Adrenal gland (tissue), 9 donors: ENCODE measurements at regions not wholly inside any gene's neighbourhood (a gene's known extent, or its start where the extent isn't known, plus 50 kb on each side); places are given as distances from the start of the nearest gene placed in this dataset.

ENCODE experiments used
- DNase-seq, 7 donors: peaks; one replicate each; pipeline ENCODE4 v3.0.0-alpha.2; 2019 to 2020
- H3K27ac ChIP-seq, 5 donors: fragments of 200-600 bp; sonication (generic) in 4 of 5; 1 replicate in 3 of 5; 2 replicates in 2 of 5; pipeline versions ENCODE4 v1.5.1 to v1.8.0; 2016 to 2020; ENCODE audit warnings: mild to moderate bottlenecking in 1 of 5
- H3K27me3 ChIP-seq: fragments of 200-600 bp; 2 replicates; pipeline ENCODE4 v1.8.0; 2021
- H3K36me3 ChIP-seq, 2 donors: fragments of 200-600 bp; replicated peaks in 1 of 2; 1 replicate in 1 of 2; 2 replicates in 1 of 2; pipeline versions ENCODE4 v1.5.1 to v1.8.0; 2018 to 2022
- H3K4me1 ChIP-seq, 2 donors: fragments of 200-600 bp; replicated peaks in 1 of 2; 1 replicate in 1 of 2; 2 replicates in 1 of 2; pipeline versions ENCODE4 v1.5.1 to v1.8.0; 2018 to 2021
- H3K4me3 ChIP-seq, 4 donors: fragments of 200-600 bp; sonication (generic) in 3 of 4; one replicate each; pipeline ENCODE4 v1.5.1; 2016 to 2018
- H3K9me3 ChIP-seq, 3 donors: fragments of 200-600 bp; sonication (generic) in 1 of 3; replicated peaks in 1 of 3; 1 replicate in 2 of 3; 2 replicates in 1 of 3; pipeline versions ENCODE4 v1.5.1 to v1.8.0; 2016 to 2021
- CTCF ChIP-seq, 6 experiments: fragments of 450-650 bp in 4 of 6; fragments of 200-600 bp in 2 of 6; sonication (generic) in 1 of 6; IDR thresholded peaks; 1 replicate in 5 of 6; 2 replicates in 1 of 6; pipeline versions ENCODE4 v1.5.1 to v1.8.0; 2016 to 2021; ENCODE audit warnings: antibody characterized with exemption in 6 of 6, mild to moderate bottlenecking in 2 of 6, moderate library complexity in 1 of 6
- POLR2A ChIP-seq, 2 donors: fragments of 450-650 bp; IDR thresholded peaks; one replicate each; pipeline ENCODE4 v1.6.1; 2017; ENCODE audit warnings: antibody characterized with exemption in 2 of 2, mild to moderate bottlenecking in 2 of 2, moderate library complexity in 1 of 2
- WGBS, 4 donors: extraction: QIAGEN DNeasy Blood & Tissue Kit in 2 of 4; methylation state at CpG; one replicate each; pipeline versions ENCODE4 v1.1.5 to v1.1.7; 2013 to 2017; 5-methylcytosine and 5-hydroxymethylcytosine counted together
- intact Hi-C, 2 donors: fragments of 100-400 bp; cut with DNase I; formaldehyde crosslinking; loops; one replicate each; pipeline versions ENCODE4 v1.14.1 to v1.15.0; 2022 to 2023
- donor health status: healthy with polysubstance abuse.
- donor health status: Bipolar disorder and iron deficiency.
- donor health status: DM: yes; HTN: yes; CAD: no.
- donor health status: DM: no; HTN: no; CAD: no.
- donor health status: DM: no; HTN: no; CAD: no.

- Histone ChIP-seq H3K4me1 (no peaks in the 10 kb centered on the region), H3K27me3 (no peaks in the 10 kb centered on the region), H3K9me3 (no peaks in the 10 kb centered on the region), H3K27ac (no peak overlapping the region), H3K4me3 (no peak overlapping the region), H3K36me3 (no peaks in the 10 kb centered on the region)
- intact Hi-C loops, result no loop called here
- no peak for TF ChIP-seq POLR2A (IDR thresholded peaks at IDR 0.05)
- TF ChIP-seq CTCF (IDR thresholded peaks at IDR 0.05), result no peak
- no peak for DNase-seq
Observed at GRCh38 chr18:28808373-28808772, 631.4 kb upstream of the CDH2 start.

GRCh38 chr18:28805491-28805890 is 628.6 kb upstream of the CDH2 start:
- DNase-seq, result no peak
- H3K27ac ChIP-seq, result no peak overlapping the region
- no peaks in the 10 kb centered on the region for H3K36me3 ChIP-seq
- H3K4me3 ChIP-seq, result no peak overlapping the region
- H3K4me1 ChIP-seq, result no peaks in the 10 kb centered on the region
- no peaks in the 10 kb centered on the region for H3K9me3 ChIP-seq
- WGBS, 4 donors, result 40 to 58% (median 51%) methylated on average over 1 of the region's 1 CpG
- no peaks in the 10 kb centered on the region for H3K27me3 ChIP-seq
- TF ChIP-seq POLR2A (IDR thresholded peaks at IDR 0.05) (no peak), CTCF (IDR thresholded peaks at IDR 0.05) (no peak)
- intact Hi-C loops, result no loop called here

GRCh38 chr18:28804512-28805202 is 627.7 kb upstream of the CDH2 start:
- intact Hi-C loops, result no loop called here
- Histone ChIP-seq H3K36me3 (no peaks in the 10 kb centered on the region), H3K9me3 (no peaks in the 10 kb centered on the region), H3K27ac (no peak overlapping the region), H3K4me1 (no peaks in the 10 kb centered on the region), H3K27me3 (no peaks in the 10 kb centered on the region), H3K4me3 (no peak overlapping the region)
- no peak for DNase-seq
- WGBS, 4 donors, result 47 to 54% (median 52%) methylated on average over 6 of the region's 6 CpGs
- TF ChIP-seq CTCF (IDR thresholded peaks at IDR 0.05) (no peak), POLR2A (IDR thresholded peaks at IDR 0.05) (no peak)

- TF ChIP-seq CTCF (IDR thresholded peaks at IDR 0.05) (no peak), POLR2A (IDR thresholded peaks at IDR 0.05) (no peak)
- Histone ChIP-seq H3K4me1 (no peaks in the 10 kb centered on the region), H3K27me3 (no peaks in the 10 kb centered on the region), H3K36me3 (no peaks in the 10 kb centered on the region), H3K27ac (no peak overlapping the region), H3K4me3 (no peak overlapping the region), H3K9me3 (no peaks in the 10 kb centered on the region)
- 50 to 62% (median 56%) methylated on average over 4 of the region's 4 CpGs for WGBS, 4 donors
- intact Hi-C loops, result no loop called here
- no peak for DNase-seq
Observed at GRCh38 chr18:28802546-28802945, 625.6 kb upstream of the CDH2 start.
